NCI-H1105 treated with DMSO at 0.1 percent for 48 hours (cell line): ENCODE measurements at regions not wholly inside any gene's neighbourhood (a gene's known extent, or its start where the extent isn't known, plus 50 kb on each side); places are given as distances from the start of the nearest gene placed in this dataset.
A peak's percentile ranks its signal among the peaks of the same experiment; 100 is the strongest.

Experiments
- DNase-seq: peaks from one replicate; lab custom pipeline; 2025; lab: John Stamatoyannopoulos, UW

DNA sequence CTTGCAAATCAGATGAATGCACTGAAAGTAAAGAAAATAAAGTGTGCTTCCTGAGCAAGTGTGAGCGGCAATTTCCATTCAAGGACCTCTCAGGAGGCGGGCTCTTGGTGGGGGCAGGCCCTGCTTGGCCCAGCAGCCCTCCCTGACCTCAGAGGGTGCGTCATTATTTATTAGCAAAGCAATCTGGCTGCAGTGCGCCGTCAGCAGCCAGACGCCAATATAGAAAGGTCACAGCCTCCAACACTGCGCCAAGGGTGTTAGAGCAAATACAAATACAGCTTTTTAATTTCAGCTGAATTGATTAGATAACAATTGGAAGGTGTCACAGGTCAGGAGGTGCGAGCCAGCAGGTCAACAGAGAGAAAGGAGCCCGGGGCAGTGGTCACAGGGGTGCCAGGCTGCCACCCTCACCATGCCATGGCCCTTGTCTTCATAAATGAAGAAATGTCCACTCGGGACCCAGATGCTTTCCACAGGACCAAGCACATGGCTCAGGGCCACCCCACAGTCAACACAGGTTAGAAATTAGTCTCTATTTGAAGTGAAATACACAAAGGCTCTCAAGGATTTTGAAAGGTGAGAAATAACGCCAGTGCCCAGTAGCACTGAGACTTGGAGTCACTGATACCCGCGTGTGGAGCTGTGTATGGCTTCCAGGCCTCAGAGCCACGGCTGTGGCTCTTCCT, 309.8 kb downstream of the IRX2 start:
- no peak for DNase-seq

DNA sequence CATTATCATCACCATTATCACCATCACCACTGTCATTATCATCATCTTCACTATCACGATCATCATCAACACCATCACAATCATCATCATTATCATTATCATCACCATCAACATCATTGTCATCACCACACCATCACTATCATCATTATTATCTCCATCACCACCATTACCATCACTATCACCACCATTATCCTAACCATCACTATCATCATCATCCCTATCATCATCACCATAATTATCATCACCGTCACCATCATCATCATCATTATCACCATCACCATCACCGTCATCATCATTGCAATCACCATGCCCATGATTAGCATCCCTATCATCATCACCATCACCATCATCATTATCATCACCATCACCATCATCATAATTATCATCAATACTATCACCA, 311.9 kb downstream of the IRX2 start:
- no peak for DNase-seq

DNA sequence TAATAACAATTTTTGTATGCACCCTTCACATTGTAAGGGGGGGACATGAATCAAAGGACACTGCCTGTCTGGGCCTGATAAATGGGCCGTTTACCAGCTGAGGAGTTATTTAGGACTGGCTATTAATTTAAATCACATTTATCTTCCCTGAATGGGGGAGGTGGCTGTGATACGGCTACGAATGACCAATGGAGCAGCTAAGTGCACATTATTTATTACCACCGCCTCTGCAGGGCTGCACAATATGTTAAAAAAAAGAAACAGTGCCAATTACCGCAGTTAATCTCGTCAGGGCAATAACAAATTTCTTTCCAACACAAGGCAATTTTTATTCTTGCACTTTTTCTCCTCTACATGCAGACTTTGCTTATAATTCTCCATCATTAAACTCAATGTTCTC, 318.4 kb downstream of the IRX2 start:
- no peak for DNase-seq

DNA sequence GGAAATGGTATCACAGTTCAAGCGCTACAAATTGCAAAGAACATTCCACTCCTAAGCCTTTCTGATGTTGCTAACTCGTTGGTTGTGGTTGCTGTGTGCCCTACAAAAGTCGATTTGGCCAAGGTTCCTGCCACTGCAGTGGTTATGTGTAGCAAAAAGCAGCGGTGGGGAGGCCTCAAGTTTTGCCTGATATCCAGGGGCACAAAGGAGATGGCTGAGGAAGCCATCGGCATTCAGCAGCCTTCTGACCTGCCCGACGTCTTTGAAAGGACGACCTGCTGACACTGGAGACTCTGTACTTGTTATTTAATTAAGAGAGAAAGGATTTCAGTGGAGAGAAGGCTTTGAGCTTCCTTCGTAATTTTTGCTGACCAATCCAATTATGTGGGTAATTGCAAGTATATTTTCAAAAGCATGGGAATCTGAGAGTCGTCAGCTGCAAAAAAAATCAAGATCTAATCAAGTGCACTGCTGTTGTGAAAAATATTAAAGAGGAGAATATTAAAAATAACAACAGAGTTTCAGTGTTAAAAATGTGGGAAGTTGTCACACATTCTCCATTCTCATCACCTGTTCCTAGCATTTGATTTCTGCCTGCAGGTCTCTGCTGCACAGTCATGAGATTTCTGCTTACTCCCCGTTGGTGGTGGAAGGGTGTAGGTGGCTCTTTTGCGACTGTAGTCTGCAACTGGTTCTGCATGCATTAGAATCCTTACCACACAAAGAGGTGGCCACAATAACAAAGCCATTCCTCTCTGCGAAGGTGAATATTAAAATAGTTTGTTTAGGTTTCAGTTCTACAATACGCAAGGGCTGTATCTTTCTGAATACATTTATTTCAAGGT, 319.2 kb downstream of the IRX2 start:
- no peak for DNase-seq

DNA sequence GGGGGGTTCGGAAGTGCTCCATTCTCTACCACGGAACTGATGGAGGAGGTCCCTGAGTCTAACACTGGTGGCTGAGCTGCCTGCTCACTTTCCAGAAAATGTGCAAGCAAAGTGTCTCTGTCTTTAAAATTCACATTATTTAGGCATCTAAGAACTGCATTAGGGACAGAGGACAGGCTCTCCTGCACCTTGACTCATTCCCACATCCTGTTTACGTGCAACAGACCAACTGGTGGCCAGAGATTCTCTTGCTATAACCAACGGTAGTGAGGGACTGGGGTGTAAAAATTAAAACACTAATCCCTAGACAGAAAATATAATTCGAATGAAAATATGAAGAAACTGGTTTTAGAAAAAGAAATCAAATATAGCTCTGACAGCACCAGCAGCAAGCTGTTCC, 320.9 kb downstream of the IRX2 start:
- DNase-seq, result peak; percentile 100

DNA sequence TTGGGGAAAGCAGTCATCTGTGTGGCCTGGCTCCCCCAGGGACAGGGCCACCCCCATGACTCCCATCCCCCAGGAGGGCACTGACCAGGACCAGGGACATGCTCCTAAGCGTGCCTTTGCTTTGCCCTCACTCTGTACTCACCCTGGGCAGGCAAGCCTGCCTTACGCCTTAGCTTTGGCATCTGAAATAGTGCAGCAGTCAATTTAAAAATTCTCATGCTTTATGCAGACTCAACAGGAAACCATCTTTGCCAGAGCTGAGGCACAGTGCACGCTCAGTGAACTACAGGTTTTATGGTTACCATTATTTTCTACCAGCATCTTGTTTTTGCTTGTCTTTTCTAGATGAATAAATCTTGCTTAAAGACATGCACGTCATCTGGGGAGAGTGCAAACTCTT, 323.5 kb downstream of the IRX2 start:
- DNase-seq, result no peak

DNA sequence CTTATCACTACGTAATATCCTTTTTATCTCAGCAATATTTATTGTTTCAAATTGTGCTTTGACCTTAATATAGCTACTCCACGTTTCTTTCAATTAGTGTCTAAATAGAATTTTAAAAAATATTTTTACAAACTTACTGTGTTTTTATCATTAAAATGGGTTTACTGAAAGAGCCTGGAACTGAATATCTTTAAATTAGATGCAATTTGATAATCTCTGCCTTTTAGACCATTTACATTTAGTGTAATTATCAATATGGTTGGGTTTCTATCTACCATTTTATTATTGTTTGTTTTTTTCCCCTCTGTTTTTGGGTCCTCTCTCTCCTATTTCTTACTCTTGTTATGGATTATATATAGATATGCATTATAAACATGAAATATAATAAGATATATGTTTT, 327.8 kb downstream of the IRX2 start:
- no peak for DNase-seq

DNA sequence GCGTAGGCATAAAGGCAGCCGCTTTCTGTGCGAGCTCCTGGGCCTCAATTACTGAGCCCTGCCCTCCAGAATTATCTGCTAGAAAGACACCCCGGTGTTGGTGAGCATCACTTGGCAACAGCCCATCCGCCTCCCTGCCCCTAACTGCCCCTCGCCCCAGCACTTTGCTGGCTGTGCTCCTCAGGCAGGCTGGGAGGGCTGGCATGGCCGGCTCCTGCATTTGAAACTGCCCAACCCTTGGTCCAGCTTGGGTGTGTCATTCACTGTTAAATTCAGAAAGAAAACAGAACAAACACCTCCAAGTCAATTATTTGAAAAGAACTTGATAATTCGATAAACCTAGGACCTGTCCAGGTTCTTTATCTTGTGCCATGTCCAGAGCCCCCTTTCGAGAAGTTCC, 334.2 kb downstream of the IRX2 start:
- DNase-seq, result no peak

DNA sequence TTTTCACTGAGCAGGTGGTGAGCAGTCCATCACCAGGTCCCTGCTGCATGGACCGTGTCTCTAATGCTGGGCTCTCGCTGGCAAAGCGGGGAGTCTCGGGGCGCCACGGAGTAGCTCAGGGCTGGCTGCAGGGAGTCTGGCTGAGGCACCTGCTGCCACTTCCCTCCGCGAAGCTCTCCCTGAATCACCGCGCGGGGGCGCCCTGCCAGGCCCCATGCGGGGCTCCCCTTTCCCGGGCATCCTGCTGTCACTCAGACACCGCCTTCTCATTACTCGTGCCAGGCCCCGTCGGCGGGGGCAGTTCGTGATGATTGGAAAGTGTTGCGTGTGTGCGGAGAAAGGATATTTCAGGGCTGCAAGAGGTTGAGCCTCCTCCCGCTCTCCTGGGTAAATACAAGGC, 335.8 kb downstream of the IRX2 start:
- DNase-seq, result no peak

DNA sequence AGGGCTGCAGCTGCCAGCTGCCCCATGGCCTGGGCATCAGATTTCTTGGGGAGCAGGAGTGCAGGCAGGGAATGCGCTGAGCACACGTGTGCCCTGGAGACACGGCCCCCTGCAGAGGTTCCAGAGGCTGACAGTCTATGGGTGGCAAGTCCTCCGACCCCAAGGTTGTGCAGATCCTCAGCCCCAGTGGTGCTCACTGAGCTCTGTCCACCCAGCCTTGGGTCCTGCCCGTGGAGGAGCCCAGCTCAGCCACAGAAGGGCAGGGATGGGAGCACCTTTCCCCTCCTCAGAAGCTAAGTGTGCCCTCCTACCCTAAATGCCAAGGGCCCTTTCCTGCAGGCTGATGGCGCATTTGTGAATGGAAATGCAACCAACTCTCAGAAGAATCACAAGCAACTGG, 341.0 kb downstream of the IRX2 start:
- no peak for DNase-seq

DNA sequence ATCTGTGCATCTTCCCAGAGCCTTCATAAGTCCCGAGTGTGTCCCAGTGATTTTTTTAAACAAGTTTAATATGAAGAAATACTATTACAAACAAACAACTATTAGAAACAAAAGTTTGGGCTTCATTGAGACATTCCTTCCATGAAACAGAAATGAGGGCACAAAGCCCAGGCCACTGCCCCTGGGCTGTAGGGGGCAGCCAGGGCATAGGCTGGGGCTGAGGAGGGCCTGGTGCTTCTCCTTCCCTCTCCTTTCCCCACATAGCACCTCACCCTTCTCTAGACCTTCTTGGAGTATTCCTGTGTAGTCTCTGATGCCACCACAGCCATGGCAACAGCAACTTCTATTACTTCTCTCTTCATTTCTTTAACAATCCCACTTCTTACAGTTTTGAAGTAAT, 348.2 kb downstream of the IRX2 start:
- no peak for DNase-seq

DNA sequence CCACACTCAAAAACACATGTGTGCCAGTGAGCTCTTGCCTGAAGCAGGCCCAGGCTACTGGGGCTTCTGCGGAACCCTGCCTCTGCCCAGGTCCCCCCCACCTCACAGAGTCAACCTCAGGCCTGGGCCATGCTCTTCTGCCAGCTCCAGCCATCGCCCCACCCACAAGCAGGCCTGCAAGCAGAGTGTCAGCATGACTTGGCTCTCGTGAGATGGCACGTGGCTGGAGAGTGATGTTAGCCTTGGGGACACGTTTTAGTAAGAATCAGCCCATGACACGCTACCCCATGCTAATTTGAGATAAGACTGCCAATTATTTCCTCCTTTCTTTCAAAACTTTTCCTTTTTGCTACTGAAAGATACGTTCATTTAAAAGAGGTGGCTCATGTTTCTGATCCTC, 351.7 kb downstream of the IRX2 start:
- no peak for DNase-seq

DNA sequence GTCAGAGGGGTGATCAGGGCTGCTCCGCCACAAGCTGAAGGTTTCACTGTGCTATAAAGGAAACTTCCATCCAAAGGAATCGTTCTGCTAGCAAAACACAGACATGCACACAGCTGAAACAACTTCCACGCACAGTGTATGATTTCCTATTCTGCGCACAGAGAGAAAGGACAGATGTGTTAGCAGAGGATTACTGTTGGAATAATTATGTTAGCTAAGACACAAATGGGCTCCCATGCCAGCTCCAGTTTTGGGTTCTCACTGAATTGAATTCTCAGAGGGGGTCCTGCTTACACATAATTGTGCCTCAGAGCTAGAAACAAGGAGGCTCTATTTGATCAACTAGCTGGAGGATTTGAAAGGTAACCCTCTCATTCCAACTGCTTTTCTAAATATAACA, 352.4 kb downstream of the IRX2 start:
- no peak for DNase-seq

DNA sequence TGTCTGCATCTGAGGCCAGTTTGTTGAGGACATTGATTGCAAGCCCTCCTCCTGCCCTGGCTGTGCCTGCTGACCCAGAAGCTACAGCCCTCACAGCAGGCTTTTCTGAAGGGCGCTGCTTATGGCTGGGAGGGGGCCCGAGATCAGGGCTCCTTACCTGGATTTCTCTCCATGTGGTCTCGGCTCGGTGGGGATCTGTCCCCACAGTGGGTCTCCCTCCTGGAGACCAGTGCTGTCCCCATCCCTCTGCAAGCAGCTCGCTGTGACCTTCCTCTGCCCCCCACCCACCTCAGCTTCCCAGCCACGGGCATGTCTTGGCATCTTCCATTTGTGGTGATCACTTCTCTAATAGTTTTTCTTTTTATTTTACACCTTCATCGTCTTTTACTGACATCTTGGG, 357.9 kb downstream of the IRX2 start:
- no peak for DNase-seq

DNA sequence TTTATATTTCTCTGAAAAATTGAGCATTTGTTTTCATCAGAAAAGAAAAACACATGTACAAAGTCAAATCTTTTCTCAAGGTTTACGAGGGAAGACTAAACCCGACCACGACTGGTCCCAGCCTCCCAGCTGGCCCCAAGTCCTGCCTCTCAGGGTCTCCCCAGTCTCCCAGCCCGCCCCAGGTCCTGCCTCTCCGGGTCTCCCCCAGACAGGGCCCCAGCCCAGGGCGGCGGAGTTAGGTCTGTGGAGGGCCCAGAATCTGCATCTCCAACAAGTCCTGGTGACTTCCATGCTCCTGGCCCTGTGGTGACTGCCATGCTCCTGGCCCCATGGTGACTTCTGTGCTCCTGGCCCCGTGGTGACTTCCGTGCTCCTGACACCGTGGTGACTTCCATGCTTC, 359.9 kb downstream of the IRX2 start:
- DNase-seq, result no peak

DNA sequence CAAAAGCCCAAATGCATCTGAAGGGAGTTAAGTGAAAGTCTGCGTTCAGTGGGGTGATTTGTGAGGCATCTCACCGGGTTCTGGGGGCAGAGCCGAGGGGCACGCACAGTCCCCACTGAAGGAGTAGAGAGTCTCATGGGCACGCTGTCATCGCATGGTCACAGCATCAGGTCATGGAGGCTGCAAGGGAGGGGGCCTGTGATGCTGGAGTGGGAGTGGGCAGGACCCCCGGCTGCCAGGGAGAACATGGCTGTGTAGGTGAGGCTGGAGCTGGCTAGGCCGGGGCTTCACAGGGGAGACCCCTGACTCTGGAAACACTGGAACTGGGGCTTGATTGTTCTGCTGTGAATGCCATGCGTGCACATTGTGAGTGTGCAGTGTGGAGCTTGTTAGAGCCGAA, 360.5 kb downstream of the IRX2 start:
- DNase-seq, result no peak

DNA sequence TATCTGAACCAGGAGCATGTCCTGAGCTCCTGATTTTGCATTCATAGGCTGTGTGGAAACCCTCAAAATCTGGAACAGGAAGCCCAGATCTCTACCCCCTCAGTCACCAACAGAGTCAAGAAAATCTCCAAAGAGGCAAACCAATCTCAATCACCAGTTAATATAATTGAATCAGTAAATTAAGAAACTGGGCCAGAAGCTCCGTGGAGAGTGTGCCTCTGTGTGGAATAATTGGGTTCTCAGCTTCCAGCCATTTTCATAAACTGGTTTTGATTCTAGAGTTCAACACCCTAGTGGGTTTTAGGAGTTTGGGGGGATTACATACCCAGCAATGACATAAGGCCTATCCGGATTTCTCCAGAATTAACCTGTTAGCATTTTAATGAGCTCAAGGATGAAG, 362.9 kb downstream of the IRX2 start:
- DNase-seq, result no peak

DNA sequence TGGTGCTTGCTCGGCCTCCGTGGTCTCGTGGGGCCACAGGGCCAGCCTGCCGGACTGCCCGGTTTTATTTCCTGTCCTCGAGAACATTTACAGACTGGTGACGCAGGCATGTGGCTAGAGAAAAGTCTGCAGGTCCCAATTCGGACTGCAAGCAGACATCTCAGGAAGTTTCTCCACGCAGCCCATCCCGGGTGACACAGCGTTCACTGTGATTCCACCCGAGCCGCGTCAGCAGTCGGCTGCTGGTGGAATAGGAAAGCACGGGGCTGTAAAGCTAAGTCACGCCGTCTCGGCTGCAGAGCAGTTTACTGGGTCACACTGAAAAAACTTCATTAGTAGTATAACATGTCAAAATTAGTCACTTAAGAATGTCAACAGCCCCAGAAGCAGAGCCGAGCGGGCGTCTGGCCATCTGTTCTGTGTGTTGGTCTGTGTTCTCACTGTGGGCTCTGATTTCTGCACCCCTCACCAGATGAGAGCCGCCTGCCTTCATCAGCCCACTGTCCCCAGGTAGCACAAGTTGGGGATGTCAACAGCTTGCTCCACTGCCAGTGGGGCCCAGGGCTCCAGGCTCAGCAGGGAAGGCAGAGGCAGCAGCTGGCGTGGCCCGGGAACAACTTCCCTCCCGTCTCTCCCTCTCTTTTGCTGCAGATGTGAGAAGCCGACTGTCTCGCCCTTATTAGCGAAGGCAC, 363.7 kb downstream of the IRX2 start:
- DNase-seq, result no peak

DNA sequence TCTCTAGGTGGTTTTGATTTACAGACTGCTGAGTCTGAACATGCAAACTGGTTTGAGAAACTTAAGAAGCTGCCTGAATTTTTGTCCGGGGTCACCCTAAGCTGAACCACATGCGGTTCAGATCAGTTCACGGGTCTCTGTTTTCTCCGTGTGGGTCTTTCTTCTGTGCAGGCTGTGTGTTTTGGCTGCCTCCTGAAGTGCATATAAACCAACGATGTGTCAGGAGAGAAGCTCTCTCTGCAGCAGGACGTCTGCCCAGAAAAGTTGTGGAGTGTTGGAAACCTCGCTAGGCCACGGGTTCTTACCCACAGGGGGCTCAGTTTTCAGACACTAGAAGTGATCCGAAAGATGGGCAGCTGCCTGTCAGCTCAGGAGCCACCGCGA, 364.2 kb downstream of the IRX2 start:
- DNase-seq, result no peak

DNA sequence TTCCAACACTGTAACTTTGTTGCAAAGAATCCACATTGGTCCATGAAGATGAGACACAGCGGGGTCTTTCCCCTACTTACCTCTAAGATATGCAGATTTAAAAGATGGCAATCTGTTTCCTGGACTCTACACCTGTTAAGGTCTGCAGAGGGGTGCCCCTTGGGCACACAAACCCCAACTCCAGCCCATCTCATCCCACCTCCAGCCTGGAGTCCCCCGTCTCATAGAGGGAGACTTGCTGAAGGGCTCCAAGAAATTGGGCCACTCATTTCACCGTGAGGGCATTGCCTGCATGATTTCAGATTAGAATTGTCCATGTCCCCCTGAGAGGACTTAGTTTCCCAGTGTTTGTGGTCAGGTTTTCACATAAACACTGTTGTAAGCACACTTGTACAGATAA, 365.7 kb downstream of the IRX2 start:
- DNase-seq, result no peak

DNA sequence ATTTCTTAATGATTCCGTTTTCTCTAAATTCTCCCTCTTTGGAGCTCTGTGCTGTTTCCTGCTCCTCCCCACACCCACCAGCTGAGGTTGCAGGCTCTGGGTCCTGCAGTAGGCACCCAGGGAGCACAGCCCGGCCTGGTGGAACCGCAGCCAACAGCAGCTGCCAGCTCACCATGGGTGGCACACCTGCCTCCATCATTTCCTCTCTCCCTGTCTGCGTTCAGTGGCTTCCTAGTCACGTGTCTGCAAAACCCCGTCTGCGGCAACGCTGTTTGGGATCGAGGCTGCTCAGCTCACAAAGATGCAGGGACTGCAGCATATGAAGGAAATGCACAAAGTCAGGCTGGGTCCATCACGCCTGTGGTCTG, 367.8 kb downstream of the IRX2 start:
- DNase-seq, result no peak

DNA sequence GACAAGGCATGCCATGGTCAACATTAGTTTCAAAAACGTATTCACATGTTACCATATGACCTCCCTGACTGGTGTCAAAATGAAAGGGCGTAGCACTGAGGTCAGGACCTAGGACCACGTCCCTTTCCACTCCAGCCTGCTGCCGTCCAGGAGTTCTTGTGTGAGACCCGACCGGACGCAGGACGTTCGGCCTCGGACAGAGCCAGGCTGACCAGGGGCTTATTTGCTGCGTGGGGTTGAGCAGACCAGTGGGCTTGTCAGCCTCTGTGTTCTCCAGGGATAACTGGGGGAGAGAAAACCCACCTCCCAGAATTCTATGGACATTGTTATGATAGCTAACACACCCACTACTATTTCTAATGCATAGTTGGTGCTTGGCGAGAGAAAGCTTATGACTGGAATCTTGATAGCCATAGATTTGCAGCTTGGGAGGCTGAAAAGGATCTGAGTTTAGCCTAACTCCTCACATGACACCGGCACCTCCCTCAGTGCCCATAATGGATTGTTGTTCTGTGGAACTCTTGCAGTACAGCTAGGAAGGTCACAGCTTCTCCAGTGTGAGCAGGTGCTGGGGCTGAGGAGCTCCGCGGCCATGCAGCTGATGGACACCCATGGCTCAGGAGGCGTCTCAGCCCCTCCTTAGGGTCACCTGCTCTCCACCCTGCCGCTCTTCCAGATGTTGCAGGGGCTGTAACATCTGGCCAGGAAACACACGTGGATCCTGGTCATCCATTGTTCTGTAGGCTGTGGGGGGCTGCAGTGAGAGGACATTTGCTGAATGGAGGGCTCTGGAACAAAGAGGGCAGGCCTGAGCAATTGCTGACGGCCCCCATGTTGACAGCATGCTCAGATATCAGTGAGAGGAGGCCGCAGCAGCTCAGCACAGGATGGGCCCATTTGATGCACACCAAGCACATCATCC, 368.4 kb downstream of the IRX2 start:
- no peak for DNase-seq
